ENCODE measurements at regions not wholly inside any gene's neighbourhood (a gene's known extent, or its start where the extent isn't known, plus 50 kb on each side); places are given as distances from the start of the nearest gene placed in this dataset.

- TF ChIP-seq, protein P1, sequence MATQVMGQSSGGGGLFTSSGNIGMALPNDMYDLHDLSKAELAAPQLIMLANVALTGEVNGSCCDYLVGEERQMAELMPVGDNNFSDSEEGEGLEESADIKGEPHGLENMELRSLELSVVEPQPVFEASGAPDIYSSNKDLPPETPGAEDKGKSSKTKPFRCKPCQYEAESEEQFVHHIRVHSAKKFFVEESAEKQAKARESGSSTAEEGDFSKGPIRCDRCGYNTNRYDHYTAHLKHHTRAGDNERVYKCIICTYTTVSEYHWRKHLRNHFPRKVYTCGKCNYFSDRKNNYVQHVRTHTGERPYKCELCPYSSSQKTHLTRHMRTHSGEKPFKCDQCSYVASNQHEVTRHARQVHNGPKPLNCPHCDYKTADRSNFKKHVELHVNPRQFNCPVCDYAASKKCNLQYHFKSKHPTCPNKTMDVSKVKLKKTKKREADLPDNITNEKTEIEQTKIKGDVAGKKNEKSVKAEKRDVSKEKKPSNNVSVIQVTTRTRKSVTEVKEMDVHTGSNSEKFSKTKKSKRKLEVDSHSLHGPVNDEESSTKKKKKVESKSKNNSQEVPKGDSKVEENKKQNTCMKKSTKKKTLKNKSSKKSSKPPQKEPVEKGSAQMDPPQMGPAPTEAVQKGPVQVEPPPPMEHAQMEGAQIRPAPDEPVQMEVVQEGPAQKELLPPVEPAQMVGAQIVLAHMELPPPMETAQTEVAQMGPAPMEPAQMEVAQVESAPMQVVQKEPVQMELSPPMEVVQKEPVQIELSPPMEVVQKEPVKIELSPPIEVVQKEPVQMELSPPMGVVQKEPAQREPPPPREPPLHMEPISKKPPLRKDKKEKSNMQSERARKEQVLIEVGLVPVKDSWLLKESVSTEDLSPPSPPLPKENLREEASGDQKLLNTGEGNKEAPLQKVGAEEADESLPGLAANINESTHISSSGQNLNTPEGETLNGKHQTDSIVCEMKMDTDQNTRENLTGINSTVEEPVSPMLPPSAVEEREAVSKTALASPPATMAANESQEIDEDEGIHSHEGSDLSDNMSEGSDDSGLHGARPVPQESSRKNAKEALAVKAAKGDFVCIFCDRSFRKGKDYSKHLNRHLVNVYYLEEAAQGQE (IDR thresholded peaks at IDR 0.05; ENCODE audit: low read depth, low read length) = no peak
- no peak for TF ChIP-seq SMAD1 (IDR thresholded peaks at IDR 0.05; ENCODE audit: low read depth, partially characterized antibody)
- no peak for TF ChIP-seq ATF7 (IDR thresholded peaks at IDR 0.05; ENCODE audit: low read depth)
Observed at GRCh38 chr11:19428206-19429002, 187.7 kb upstream of the E2F8 start (continued).

- FAIRE-seq = no peak
- H3K36me3 ChIP-seq (ENCODE audit: control insufficient read depth in 2 of 2, insufficient read depth in 2 of 2, low read length in 1 of 2) = no peaks in the 10 kb centered on the region
- H3K9ac ChIP-seq (ENCODE audit: control insufficient read depth, insufficient read depth, low read length) = no peak overlapping the region
- TF ChIP-seq SRF (IDR thresholded peaks at IDR 0.05; ENCODE audit: low read depth in 2 of 2, low read length in 2 of 2) (no peak), MEF2A (IDR thresholded peaks at IDR 0.05; ENCODE audit: insufficient read depth, low read depth, low read length) (no peak), E4F1 (IDR thresholded peaks at IDR 0.05; ENCODE audit: borderline replicate concordance, partially characterized antibody) (no peak), ZNF24 (IDR thresholded peaks at IDR 0.05) (no peak), SMARCA5 (IDR thresholded peaks at IDR 0.05) (no peak), NFYB (IDR thresholded peaks at IDR 0.05; ENCODE audit: insufficient read depth, low read depth, low read length) (no peak), RB1 (IDR thresholded peaks at IDR 0.05; ENCODE audit: borderline replicate concordance) (no peak), PML (IDR thresholded peaks at IDR 0.05; ENCODE audit: low read length) (no peak), CHD2 (IDR thresholded peaks at IDR 0.05; ENCODE audit: borderline replicate concordance, low read depth, low read length) (no peak), SUZ12 (IDR thresholded peaks at IDR 0.05; ENCODE audit: unreplicated experiment) (no peak), BMI1 (IDR thresholded peaks at IDR 0.05; ENCODE audit: borderline replicate concordance) (no peak)
- TF ChIP-seq, protein P2, sequence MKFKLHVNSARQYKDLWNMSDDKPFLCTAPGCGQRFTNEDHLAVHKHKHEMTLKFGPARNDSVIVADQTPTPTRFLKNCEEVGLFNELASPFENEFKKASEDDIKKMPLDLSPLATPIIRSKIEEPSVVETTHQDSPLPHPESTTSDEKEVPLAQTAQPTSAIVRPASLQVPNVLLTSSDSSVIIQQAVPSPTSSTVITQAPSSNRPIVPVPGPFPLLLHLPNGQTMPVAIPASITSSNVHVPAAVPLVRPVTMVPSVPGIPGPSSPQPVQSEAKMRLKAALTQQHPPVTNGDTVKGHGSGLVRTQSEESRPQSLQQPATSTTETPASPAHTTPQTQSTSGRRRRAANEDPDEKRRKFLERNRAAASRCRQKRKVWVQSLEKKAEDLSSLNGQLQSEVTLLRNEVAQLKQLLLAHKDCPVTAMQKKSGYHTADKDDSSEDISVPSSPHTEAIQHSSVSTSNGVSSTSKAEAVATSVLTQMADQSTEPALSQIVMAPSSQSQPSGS (IDR thresholded peaks at IDR 0.05; ENCODE audit: low read length) = no peak
Observed at GRCh38 chr11:19426756-19427403, 186.1 kb upstream of the E2F8 start.

More at GRCh38 chr11:19426756-19427403, 186.1 kb upstream of the E2F8 start:
- Histone ChIP-seq H3K4me2 (ENCODE audit: control insufficient read depth, insufficient read depth) (no peak overlapping the region), H3K4me1 (ENCODE audit: control insufficient read depth, insufficient read depth, low read length) (peaks cover 18% of the 10 kb centered on the region), H3K4me3 (no peak overlapping the region), H4K20me1 (ENCODE audit: control insufficient read depth, insufficient read depth) (no peaks in the 10 kb centered on the region), H3K27ac (ENCODE audit: control insufficient read depth, insufficient read depth) (no peak overlapping the region), H3K9me3 (replicated peaks; ENCODE audit: control insufficient read depth, insufficient read depth, low read length) (no peaks in the 10 kb centered on the region), H3K27me3 (replicated peaks in 1 of 2; ENCODE audit: control insufficient read depth in 2 of 2, insufficient read depth in 2 of 2, low read length in 1 of 2) (no peaks in the 10 kb centered on the region), H3K79me2 (ENCODE audit: control insufficient read depth, insufficient read depth, low read length) (no peaks in the 10 kb centered on the region), H2AFZ (ENCODE audit: control insufficient read depth, low read depth, low read length) (no peak overlapping the region)
- WGBS (ENCODE audit: insufficient coverage, insufficient replicate concordance, low lambda C conversion rate, missing lambda C conversion rate) = 69% methylated on average over 4 of the region's 4 CpGs
- DNase-seq (ENCODE audit: low read depth, low spot score) = no peak
- ChIA-PET SMC1A (ENCODE audit: uncharacterized antibody, unreplicated experiment) (interaction anchor here (0.8 to 1.2 kb wide), 2 partner anchors 9 to 65 kb away, joined by 3 read pairs; no protein-coding TSS in a partner anchor), RAD21 (ENCODE audit: unreplicated experiment) (no interaction called here), CTCF (no interaction called here), POLR2A (no interaction called here)
- in situ Hi-C loops (cut with MboI) = no loop called here
- intact Hi-C loops (cut with micrococcal nuclease; ENCODE audit: unreplicated experiment) = no loop called here
- no peak for ATAC-seq
- BruUV-seq (replicated peaks) = no TSS peak

Measured in GM12878 (cell line).